CD4-positive, alpha-beta T cell treated with Interleukin-15 for 1 hour (primary cell): ENCODE measurements at regions not wholly inside any gene's neighbourhood (a gene's known extent, or its start where the extent isn't known, plus 50 kb on each side); places are given as distances from the start of the nearest gene placed in this dataset.
A peak's percentile ranks its signal among the peaks of the same experiment; 100 is the strongest.
"Not testable (repeated sequence)": the region's sequence is repeated elsewhere in the genome, so short reads cannot be mapped to it uniquely, and the experiment has no call there.

ENCODE experiments used
- DNase-seq: peaks from one replicate; pipeline ENCODE4 v3.0.0-alpha.2; 2020

GRCh38 chr13:22960827-22961226 lies 220.0 kb upstream of the SGCG start:
- DNase-seq = no peak

DNA sequence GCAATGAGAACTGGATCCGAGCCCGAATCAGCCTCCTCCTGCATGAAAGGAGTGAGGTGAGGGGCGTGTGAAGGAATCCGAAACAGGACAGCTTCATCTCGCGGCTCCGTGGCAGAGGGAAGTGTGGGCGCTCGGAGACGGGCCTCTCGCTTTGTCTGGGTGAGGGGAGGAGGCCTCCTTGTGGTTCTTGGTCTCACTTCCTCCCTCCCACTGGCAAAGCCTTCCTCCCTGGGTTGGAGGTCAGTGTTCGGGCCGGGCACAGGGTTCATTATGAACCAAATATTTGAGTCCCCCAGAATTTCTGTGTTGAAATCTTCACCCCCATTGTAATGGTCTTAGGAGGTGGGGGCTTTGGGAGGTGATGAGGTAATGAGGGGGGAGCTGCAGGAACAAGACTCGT lies 219.4 kb upstream of the SGCG start:
- DNase-seq = not testable (repeated sequence)

DNA sequence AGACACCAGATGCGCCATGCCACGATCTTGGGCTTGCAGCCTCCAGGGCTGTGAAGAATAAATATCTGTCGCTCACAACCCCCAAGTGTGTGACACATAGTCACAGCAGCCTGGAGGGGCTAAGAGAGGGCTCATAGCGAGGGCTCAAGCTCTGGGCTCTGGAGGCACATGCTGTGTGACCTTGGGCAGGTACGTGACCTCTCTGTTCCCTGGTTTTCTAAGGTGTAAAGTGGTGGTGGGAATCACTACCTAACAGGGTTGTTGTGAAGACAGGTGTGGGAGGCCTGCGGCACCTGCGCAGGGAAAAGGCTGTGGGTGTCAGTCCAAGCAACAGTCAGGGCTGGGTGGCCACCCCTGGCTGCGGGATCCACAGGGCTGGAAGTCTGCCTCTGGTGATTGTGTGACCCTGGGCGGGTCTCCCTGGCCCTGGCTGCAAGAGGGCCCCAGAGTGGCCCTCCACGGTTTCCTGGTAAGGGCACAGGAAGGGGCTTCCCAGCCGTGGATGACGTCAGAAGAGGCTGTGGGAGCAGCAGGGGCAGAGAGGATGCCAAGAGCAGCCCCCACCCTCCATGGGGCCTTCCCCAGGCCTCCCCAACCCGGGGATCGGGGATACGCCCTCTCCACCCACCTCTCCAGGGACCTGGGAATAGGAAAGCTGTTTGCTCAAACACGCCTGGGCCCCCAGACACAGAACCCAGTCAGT lies 218.8 kb upstream of the SGCG start:
- DNase-seq = no peak

DNA sequence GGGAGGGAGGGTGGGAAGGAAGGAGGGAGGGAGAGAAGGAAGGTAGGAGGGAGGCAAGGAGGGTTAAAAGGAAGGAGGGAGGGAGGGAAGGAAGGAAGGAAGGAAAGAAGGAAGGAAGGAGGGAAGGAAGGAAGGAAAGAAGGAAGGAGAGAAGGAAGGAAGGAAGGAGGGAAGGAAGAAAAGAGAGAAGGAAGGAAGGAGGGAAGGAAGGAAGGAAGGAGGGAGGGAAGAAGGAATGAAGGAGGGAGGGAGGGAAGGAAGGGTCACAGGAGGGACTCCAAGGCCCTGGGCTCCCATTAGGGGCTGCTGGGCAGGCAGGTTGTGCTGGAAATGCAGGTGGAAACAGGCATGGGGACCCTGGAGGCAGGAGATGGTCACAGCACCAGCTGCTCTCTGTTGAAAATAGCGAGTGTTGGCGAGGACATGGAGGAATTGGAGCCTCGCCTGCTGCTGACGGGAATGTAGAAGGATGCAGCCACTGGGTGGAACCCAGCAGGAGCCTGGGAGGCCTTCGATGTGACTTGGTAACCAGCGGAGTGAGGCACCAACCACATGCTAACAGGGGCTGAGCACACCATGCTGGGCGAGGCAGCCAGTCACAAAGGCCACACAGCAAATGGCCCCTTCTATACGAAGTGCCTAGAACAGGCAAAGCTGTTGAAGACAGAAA lies 217.3 kb upstream of the SGCG start:
- not testable (repeated sequence) for DNase-seq

- DNase-seq = no peak
These were observed 216.4 kb upstream of the SGCG start for GRCh38 chr13:22964245-22964966.

- not testable (repeated sequence) for DNase-seq
These were observed 215.5 kb upstream of the SGCG start for GRCh38 chr13:22965011-22965857.

DNA sequence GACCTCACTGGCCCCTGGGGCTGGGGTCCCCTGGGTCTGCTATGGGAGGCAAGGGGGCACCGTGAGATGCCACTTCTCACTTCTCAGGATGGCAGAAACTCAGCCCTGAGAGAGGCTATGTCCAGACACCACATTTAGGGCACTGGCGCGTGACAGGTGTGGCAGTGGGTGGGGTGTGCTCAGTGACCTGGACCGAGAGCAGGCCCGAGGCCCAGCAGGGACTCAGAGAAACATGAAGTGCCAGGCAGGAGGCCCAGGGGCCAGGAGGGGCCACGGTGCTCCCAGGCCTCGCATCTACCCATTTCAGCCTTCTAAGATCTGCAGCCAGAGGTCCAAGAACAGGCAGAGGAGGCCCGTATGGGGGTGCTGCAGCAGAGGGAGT lies 214.9 kb upstream of the SGCG start:
- not testable (repeated sequence) for DNase-seq

DNA sequence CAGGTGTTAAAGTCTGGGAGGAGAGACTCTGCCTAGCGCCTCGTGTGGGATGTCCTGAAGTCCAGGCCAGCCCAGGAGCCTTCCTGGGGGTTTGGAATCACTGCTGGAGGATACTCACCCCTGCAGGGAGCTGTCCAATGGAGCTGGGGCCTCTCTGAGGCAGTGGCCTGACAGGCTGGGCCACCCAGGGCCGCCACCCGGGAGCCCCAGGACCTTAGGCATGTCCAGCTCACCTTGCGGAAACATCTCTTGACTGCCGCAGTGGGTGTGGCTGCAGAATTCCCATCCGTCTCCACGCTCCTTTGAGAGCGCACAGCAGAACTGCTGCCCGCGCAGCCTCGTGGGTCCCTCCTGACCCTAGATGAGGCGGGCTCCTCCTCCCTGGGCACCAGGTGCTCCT lies 214.0 kb upstream of the SGCG start:
- DNase-seq = not testable (repeated sequence)

GRCh38 chr13:22967669-22968068 lies 213.1 kb upstream of the SGCG start:
- no peak for DNase-seq

DNA sequence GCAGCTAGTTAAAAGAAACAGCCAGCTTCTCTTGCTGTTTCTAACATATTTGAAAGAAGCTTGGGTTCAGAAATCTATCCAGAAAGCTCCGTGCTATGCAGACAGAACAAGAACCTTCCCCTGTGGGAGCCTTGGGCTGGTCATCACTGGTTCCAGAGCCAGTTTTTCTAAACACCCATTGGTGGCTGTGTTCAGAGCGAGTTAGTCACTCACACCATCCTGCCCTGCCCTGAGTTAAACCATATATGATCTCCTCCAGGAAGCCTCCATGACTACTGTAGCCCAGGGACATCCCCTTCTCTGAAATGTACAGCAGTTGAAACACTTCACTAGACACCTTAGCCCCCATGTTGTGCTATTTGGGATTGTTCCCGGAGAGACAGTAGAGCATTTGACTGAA lies 200.8 kb upstream of the SGCG start:
- DNase-seq = no peak

- DNase-seq = no peak
These were observed 199.8 kb upstream of the SGCG start for GRCh38 chr13:22980936-22981335.

GRCh38 chr13:22993148-22993547 lies 187.6 kb upstream of the SGCG start:
- no peak for DNase-seq

DNA sequence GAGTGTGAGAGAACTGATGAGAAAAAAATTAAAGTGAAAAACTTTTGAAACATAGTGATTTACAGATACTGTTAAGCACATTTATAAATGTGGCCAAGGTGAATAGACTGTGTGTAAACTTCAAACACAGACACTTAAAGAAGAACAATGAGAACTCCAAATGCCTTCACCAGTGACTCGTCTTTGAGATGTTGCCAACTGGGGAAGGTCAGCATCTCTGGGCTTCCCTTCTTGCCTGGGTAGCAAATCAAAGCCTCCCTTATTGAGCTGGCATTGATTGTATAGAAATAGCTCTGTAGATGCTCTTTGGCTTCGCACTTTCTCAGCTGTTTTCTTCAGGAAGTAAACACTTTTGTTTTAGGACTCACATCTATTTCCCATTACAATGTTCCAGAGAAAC lies 177.3 kb upstream of the SGCG start:
- DNase-seq = no peak

GRCh38 chr13:23007426-23007825 lies 173.4 kb upstream of the SGCG start:
- no peak for DNase-seq

DNA sequence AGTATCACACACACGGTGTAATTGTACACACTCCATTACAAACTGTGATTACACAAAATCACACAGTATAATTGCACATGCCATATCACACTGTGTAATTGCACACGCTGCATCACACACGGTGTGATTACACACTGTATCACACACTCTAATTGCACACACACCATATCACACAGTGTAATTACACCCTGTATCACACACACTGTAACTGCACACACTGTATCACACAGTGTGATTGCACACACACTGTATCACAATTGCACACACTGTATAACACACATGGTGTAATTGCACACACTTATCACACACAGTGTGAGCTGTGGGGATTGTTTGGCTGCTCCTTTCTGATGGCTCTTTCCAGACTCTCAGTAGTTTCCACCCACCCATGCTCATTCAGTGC lies 162.6 kb upstream of the SGCG start:
- no peak for DNase-seq

- DNase-seq = peak; percentile 21
These were observed 160.4 kb upstream of the SGCG start for GRCh38 chr13:23020246-23020843.

- no peak for DNase-seq
These were observed 158.9 kb upstream of the SGCG start for GRCh38 chr13:23021906-23022305.

DNA sequence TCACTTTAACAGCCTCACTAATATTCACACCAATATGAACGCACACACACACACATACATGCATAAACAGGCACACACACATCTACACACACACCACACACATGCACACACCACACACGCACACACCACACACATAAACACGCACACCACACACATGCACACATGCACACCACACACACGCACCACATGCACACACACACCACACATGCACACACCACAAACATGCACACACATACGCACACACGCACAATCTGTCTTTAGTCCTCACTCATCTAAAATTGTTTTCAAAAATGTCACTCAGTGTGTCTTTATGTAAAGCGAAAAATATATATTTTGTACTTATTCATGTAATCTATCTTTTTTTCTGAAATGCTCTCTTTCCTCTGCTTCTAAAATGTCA lies 158.1 kb upstream of the SGCG start:
- DNase-seq = no peak

DNA sequence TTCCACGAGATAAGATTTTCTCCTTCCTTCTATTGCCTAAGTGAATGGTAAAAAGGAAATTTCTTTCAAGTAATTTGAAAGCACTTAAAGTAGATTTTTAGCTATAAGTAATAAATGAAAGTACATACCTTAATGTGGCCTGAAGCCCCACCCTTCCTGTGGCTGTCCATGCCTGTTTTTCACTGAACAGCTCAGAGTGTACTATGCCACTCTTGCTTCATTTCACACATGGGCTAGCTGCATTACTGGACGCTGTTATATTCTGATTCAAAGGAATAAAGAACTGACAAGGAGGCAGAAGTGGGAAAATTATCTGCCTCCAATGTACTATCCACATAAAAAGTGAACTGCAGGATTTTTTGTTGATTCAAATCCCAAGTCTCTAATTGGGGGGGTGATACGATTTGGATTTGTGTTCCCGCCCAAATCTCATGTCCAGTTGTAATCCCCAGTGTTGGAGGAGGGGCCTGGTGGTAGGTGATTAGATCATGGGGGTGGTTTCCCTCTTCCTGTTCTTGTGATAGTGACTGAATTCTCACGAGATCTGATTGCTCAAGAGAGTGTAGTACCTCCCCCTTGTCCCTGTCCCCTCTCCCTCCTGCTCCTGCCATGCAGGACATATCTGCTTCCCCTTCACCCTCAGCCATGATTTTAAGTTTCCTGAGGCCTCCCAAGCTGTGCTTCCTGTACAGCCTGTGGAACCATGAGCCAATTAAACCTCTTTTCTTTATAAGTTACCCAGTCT lies 154.7 kb upstream of the SGCG start:
- no peak for DNase-seq

DNA sequence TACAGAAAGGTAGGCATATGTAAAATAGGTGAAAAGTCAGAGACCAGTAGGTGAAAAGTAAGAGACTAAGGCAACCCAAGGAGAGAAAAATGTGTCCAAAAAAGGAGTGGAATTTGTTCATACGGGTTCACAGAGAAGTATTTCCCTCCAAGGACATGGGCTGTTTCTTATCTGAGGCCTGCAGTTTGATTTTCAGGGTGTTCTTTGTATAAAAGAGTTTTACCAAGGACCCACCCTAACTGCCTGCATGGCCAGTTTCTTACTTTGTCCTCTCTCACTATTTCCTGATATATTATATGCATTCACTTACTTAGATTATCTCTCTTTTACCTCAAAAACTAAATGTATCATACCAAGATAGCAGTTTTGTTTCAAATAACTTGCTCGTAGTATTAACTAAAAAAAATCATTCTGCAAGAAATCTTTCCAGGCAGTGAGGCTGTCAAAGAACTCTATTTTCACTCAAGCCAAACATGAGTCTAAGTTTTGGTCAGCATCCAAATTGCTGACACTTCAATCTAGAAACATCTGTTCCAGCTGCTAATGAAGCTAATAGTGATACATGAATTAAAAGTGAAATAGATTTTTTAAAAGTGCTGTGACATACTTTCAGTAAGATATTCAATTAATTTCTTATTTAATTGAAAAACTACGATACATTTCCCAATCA lies 141.4 kb upstream of the SGCG start:
- DNase-seq = no peak

DNA sequence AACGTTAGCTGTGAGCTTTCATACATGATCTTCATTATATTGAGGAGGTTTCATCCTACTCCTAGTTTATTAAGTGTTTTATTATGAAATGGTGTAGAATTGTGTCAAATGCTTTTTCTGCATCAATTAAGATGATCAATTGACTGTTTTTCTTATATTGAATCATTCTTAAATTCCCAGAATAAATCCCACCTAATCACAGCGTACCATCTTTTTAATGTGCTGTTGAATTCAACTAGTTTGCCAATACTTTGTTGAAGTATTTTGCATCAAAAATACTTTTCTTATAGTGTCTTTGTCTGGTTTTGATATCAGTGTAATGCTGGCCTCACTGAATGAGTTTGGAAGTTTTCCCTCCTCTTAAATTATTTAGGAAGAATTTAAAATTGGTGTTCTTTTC lies 138.6 kb upstream of the SGCG start:
- no peak for DNase-seq
